Fibroblast of lung (primary cell): ENCODE measurements at regions not wholly inside any gene's neighbourhood (a gene's known extent, or its start where the extent isn't known, plus 50 kb on each side); places are given as distances from the start of the nearest gene placed in this dataset.

ENCODE experiments used
- DNase-seq, 2 donors: peaks; one replicate each; pipeline versions ENCODE4 v3.0.0 to v3.0.0-alpha.2; 2010; ENCODE audit warnings: low read depth in 2 of 2
- H2AFZ ChIP-seq: 2 replicates; pipeline ENCODE4 v1.5.1; 2012; ENCODE audit warnings: low read length, control low read depth, inconsistent platforms
- H3K27ac ChIP-seq: 2 replicates; pipeline ENCODE4 v1.5.1; 2011; ENCODE audit warnings: low read length, control low read depth; ENCODE audit not compliant: insufficient read depth
- H3K27me3 ChIP-seq: 2 replicates; pipeline ENCODE4 v1.5.1; 2011; ENCODE audit warnings: mild to moderate bottlenecking, low read length; ENCODE audit not compliant: control insufficient read depth, insufficient read depth
- H3K36me3 ChIP-seq: 2 replicates; pipeline ENCODE4 v1.5.1; 2011; ENCODE audit warnings: low read length; ENCODE audit not compliant: control insufficient read depth, insufficient read depth
- H3K4me1 ChIP-seq: 2 replicates; pipeline ENCODE4 v1.5.1; 2011; ENCODE audit warnings: low read length; ENCODE audit not compliant: control insufficient read depth, insufficient read depth; ENCODE audit errors: extremely low read depth
- H3K4me2 ChIP-seq: 2 replicates; pipeline ENCODE4 v1.5.1; 2011; ENCODE audit warnings: low read length, control low read depth; ENCODE audit not compliant: insufficient read depth; ENCODE audit errors: extremely low read depth
- H3K4me3 ChIP-seq, 4 experiments: fragments of 200-600 bp in 1 of 4; sonication (generic) in 1 of 4; replicated peaks in 1 of 4; 2 replicates each; pipeline ENCODE4 v1.5.1; 2011 to 2016; ENCODE audit warnings: low read length in 4 of 4, low read depth in 3 of 4, mild to moderate bottlenecking in 3 of 4, control low read depth in 2 of 4, inconsistent platforms in 1 of 4, mixed read lengths in 1 of 4; ENCODE audit not compliant: insufficient read depth in 1 of 4; ENCODE audit errors: control extremely low read depth in 1 of 4
- H3K79me2 ChIP-seq: 2 replicates; pipeline ENCODE4 v1.5.1; 2012; ENCODE audit warnings: mild to moderate bottlenecking, low read length, inconsistent platforms; ENCODE audit not compliant: control insufficient read depth, insufficient read depth
- H3K9ac ChIP-seq: 2 replicates; pipeline ENCODE4 v1.5.1; 2011; ENCODE audit warnings: mild to moderate bottlenecking, low read length, control low read depth; ENCODE audit not compliant: insufficient read depth
- H3K9me3 ChIP-seq: 2 replicates; pipeline ENCODE4 v1.5.1; 2012; ENCODE audit warnings: low read depth, low read length; ENCODE audit not compliant: control insufficient read depth, insufficient read depth
- H4K20me1 ChIP-seq: 2 replicates; pipeline ENCODE4 v1.5.1; 2011; ENCODE audit warnings: low read length; ENCODE audit not compliant: control insufficient read depth, insufficient read depth; ENCODE audit errors: extremely low read depth
- CTCF ChIP-seq, 2 donors: IDR thresholded peaks in 1 of 2; conservative IDR thresholded peaks in 1 of 2; 1 replicate in 1 of 2; 2 replicates in 1 of 2; pipeline ENCODE4 v1.5.1; 2011 to 2012; ENCODE audit warnings: low read length in 2 of 2, control low read depth in 1 of 2, inconsistent platforms in 1 of 2, low read depth in 1 of 2, mild to moderate bottlenecking in 1 of 2
- EZH2 ChIP-seq: IDR thresholded peaks from 2 replicates; pipeline ENCODE4 v1.5.1; 2012; ENCODE audit warnings: low read length, control low read depth, mild to moderate bottlenecking; ENCODE audit errors: missing control alignments

- Histone ChIP-seq H2AFZ (no peak overlapping the region), H3K36me3 (no peaks in the 10 kb centered on the region), H4K20me1 (no peaks in the 10 kb centered on the region), H3K4me2 (no peak overlapping the region), H3K79me2 (no peaks in the 10 kb centered on the region), H3K9me3 (no peaks in the 10 kb centered on the region), H3K9ac (no peak overlapping the region), H3K27ac (no peak overlapping the region), H3K4me1 (no peaks in the 10 kb centered on the region), H3K4me3 (no peak overlapping the region), H3K27me3 (no peaks in the 10 kb centered on the region)
- TF ChIP-seq EZH2 (no peak), CTCF (conservative IDR thresholded peaks at IDR 0.05 in 1 of 2, IDR thresholded peaks at IDR 0.05 in 1 of 2; ENCODE audit: low read depth in 1 of 2, low read length in 2 of 2) (no peak)
- no peak for DNase-seq
Measured at GRCh38 chr2:138323382-138324067, 178.0 kb upstream of the SPOPL start.

- Histone ChIP-seq H3K9ac (no peak overlapping the region), H3K27ac (no peak overlapping the region), H3K36me3 (no peaks in the 10 kb centered on the region), H3K4me2 (no peak overlapping the region), H3K4me3 (no peak overlapping the region), H3K79me2 (no peaks in the 10 kb centered on the region), H4K20me1 (no peaks in the 10 kb centered on the region), H3K4me1 (no peaks in the 10 kb centered on the region), H3K9me3 (no peaks in the 10 kb centered on the region), H2AFZ (no peak overlapping the region), H3K27me3 (no peaks in the 10 kb centered on the region)
- TF ChIP-seq EZH2 (no peak), CTCF (conservative IDR thresholded peaks at IDR 0.05 in 1 of 2, IDR thresholded peaks at IDR 0.05 in 1 of 2; ENCODE audit: low read depth in 1 of 2, low read length in 2 of 2) (no peak)
- no peak for DNase-seq
Measured at GRCh38 chr2:138324068-138324771, 177.3 kb upstream of the SPOPL start.

- H3K9ac ChIP-seq: no peak overlapping the region
- no peaks in the 10 kb centered on the region for H3K4me1 ChIP-seq
- H3K27ac ChIP-seq: no peak overlapping the region
- no peak overlapping the region for H3K4me3 ChIP-seq
- H3K9me3 ChIP-seq: no peaks in the 10 kb centered on the region
- H3K79me2 ChIP-seq: no peaks in the 10 kb centered on the region
- no peak for TF ChIP-seq EZH2
- H2AFZ ChIP-seq: no peak overlapping the region
- H4K20me1 ChIP-seq: no peaks in the 10 kb centered on the region
- no peaks in the 10 kb centered on the region for H3K36me3 ChIP-seq
- H3K4me2 ChIP-seq: no peak overlapping the region
- H3K27me3 ChIP-seq: no peaks in the 10 kb centered on the region
- DNase-seq: no peak
Measured at GRCh38 chr2:138327967-138328366, 173.6 kb upstream of the SPOPL start.
